ENCODE measurements at regions not wholly inside any gene's neighbourhood (a gene's known extent, or its start where the extent isn't known, plus 50 kb on each side); places are given as distances from the start of the nearest gene placed in this dataset.

- no peak overlapping the region for H4K91ac ChIP-seq (replicated peaks; ENCODE audit: insufficient read length, low read length)
- no peak overlapping the region for H3K4ac ChIP-seq (replicated peaks; ENCODE audit: insufficient read length, low read depth, low read length)
- H3K9me3 ChIP-seq (ENCODE audit: insufficient read depth in 2 of 2, low read depth in 1 of 2, low read length in 1 of 2), result peaks cover 24 to 55% of the 10 kb centered on the region in 2 experiments; a peak in 3 of 4 replicates
- no peak overlapping the region for H3K4me2 ChIP-seq (ENCODE audit: insufficient read depth in 1 of 2, low read depth in 2 of 2, low read length in 2 of 2)
- H3K27me3 ChIP-seq (replicated peaks in 1 of 4; ENCODE audit: control insufficient read depth in 3 of 4, extremely low read depth in 1 of 4, insufficient read depth in 3 of 4, low read length in 3 of 4), result no peaks in the 10 kb centered on the region
- no peaks in the 10 kb centered on the region for H3K79me1 ChIP-seq (ENCODE audit: low read depth, low read length)
- H2BK5ac ChIP-seq (ENCODE audit: low read depth, low read length), result no peak overlapping the region
- H3K4me3 ChIP-seq (ENCODE audit: extremely low read depth in 1 of 4, insufficient read depth in 2 of 4, low read depth in 3 of 4, low read length in 4 of 4), result no peak overlapping the region
- H3K27ac ChIP-seq (ENCODE audit: low read depth, low read length), result no peak overlapping the region
- H3K4me1 ChIP-seq (replicated peaks in 1 of 4; ENCODE audit: control insufficient read depth in 3 of 4, insufficient read depth in 4 of 4, low read length in 3 of 4), result no peaks in the 10 kb centered on the region; a peak in 1 of 7 replicates
- WGBS, 2 experiments (ENCODE audit: extremely low coverage in 1 of 2, insufficient coverage in 1 of 2, insufficient read length in 1 of 2, insufficient replicate concordance in 2 of 2, low coverage in 1 of 2, low lambda C conversion rate in 2 of 2, missing lambda C conversion rate in 1 of 2), result 79% methylated on average over 17 of the region's 17 CpGs; no CpG with 5 or more reads in 1 of the 2 experiments
- ChIA-PET CTCF (ENCODE audit: partially characterized antibody) (interaction anchor here (0.8 to 1.7 kb wide), 5 partner anchors 10 to 35 kb away, joined by 3 to 6 read pairs (median 3); no protein-coding TSS in a partner anchor), POLR2A (ENCODE audit: partially characterized antibody) (no interaction called here)
- no peak overlapping the region for H2BK120ac ChIP-seq (replicated peaks; ENCODE audit: low read depth, low read length)
- H3K23ac ChIP-seq (ENCODE audit: insufficient read length), result no peak overlapping the region
- no peaks in the 10 kb centered on the region for H4K20me1 ChIP-seq (replicated peaks in 1 of 2; ENCODE audit: control insufficient read depth in 1 of 2, insufficient read depth in 2 of 2, low read length in 2 of 2)
- H4K5ac ChIP-seq (ENCODE audit: insufficient read length, low read depth, low read length), result no peak overlapping the region
- H2BK15ac ChIP-seq (ENCODE audit: low read length), result no peak overlapping the region
- H3K23me2 ChIP-seq (ENCODE audit: low read depth, low read length), result no peaks in the 10 kb centered on the region
- no peak overlapping the region for H3K9ac ChIP-seq (replicated peaks in 1 of 4; ENCODE audit: extremely low read depth in 1 of 4, low read depth in 3 of 4, low read length in 3 of 4)
- H2BK12ac ChIP-seq (ENCODE audit: low read depth, low read length), result no peak overlapping the region
- H3K56ac ChIP-seq (replicated peaks; ENCODE audit: insufficient read length, low read depth, low read length), result no peak overlapping the region
- FAIRE-seq (no peak), DNase-seq (ENCODE audit: low read depth in 1 of 2, low spot score in 2 of 2) (no peak)
- no peak overlapping the region for H2AFZ ChIP-seq (ENCODE audit: low read length)
- no peaks in the 10 kb centered on the region for H3K36me3 ChIP-seq (ENCODE audit: control insufficient read depth in 2 of 4, insufficient read depth in 4 of 4, low read length in 3 of 4)
- no peak overlapping the region for H4K8ac ChIP-seq (ENCODE audit: extremely low read depth, insufficient read depth, low read length)
- no peak overlapping the region for H2AK5ac ChIP-seq (ENCODE audit: low read depth, low read length)
- H3K18ac ChIP-seq (ENCODE audit: extremely low read depth, low read length), result no peak overlapping the region
- H3K14ac ChIP-seq (ENCODE audit: insufficient read length), result no peak overlapping the region
- H3K79me2 ChIP-seq (ENCODE audit: control insufficient read depth in 1 of 2, insufficient read depth in 2 of 2, low read length in 2 of 2), result no peaks in the 10 kb centered on the region
- no peak overlapping the region for H2BK20ac ChIP-seq (ENCODE audit: low read length)
- no peak for TF ChIP-seq CHD2 (IDR thresholded peaks at IDR 0.05; ENCODE audit: low read length)
- no peak for TF ChIP-seq SRF (IDR thresholded peaks at IDR 0.05; ENCODE audit: low read depth, low read length)
- no peak for TF ChIP-seq ZNF274 (IDR thresholded peaks at IDR 0.05; ENCODE audit: borderline replicate concordance, extremely low read depth, low read length)
- TF ChIP-seq E2F6 (IDR thresholded peaks at IDR 0.05), result no peak
- no peak for TF ChIP-seq TAF7 (optimal IDR thresholded peaks at IDR 0.05; ENCODE audit: borderline replicate concordance, low read depth, low read length)
- no peak for TF ChIP-seq RBBP5 (IDR thresholded peaks at IDR 0.05; ENCODE audit: borderline replicate concordance, low read depth, low read length)
- TF ChIP-seq MAX (IDR thresholded peaks at IDR 0.05), result no peak
- no peak for TF ChIP-seq TAF1 (IDR thresholded peaks at IDR 0.05; ENCODE audit: low read depth, low read length)
- TF ChIP-seq SIRT6 (IDR thresholded peaks at IDR 0.05; ENCODE audit: low read length), result no peak
- no peak for TF ChIP-seq EP300 (IDR thresholded peaks at IDR 0.05; ENCODE audit: borderline replicate concordance in 1 of 2, low read depth in 2 of 2, low read length in 2 of 2)
- no peak for TF ChIP-seq JUND (IDR thresholded peaks at IDR 0.05; ENCODE audit: low read length)
- no peak for TF ChIP-seq NRF1 (IDR thresholded peaks at IDR 0.05; ENCODE audit: low read depth, low read length)
- no peak for TF ChIP-seq HDAC6 (IDR thresholded peaks at IDR 0.05; ENCODE audit: low read depth, low read length)
Observed at GRCh38 chr5:178796165-178796945, 63.4 kb upstream of the ZNF354B start.

Data from H1 (cell line).